H9 (cell line): ENCODE measurements at regions not wholly inside any gene's neighbourhood (a gene's known extent, or its start where the extent isn't known, plus 50 kb on each side); places are given as distances from the start of the nearest gene placed in this dataset.

ENCODE experiments used
- DNase-seq: peaks from one replicate; pipeline ENCODE4 v3.0.0-alpha.2; 2017
- H2AFZ ChIP-seq: one replicate; pipeline ENCODE4 v1.6.1; 2013; ENCODE audit warnings: mild to moderate bottlenecking, low read length, control low read depth, moderate library complexity
- H2AK5ac ChIP-seq: 2 replicates; pipeline ENCODE4 v1.6.1; 2013; ENCODE audit warnings: low read length, control low read depth, mixed read lengths; ENCODE audit not compliant: insufficient read length
- H2BK120ac ChIP-seq: one replicate; pipeline ENCODE4 v1.6.1; 2013; ENCODE audit warnings: low read depth, mild to moderate bottlenecking, low read length, control low read depth, inconsistent platforms; ENCODE audit not compliant: poor library complexity, severe bottlenecking
- H2BK12ac ChIP-seq: 2 replicates; pipeline ENCODE4 v1.6.1; 2013; ENCODE audit warnings: low read length, control low read depth, mixed read lengths, low read depth; ENCODE audit not compliant: insufficient read length
- H2BK15ac ChIP-seq: 2 replicates; pipeline ENCODE4 v1.6.1; 2013; ENCODE audit warnings: low read depth, low read length, control low read depth
- H2BK20ac ChIP-seq: one replicate; pipeline ENCODE4 v1.6.1; 2013; ENCODE audit warnings: low read depth, mild to moderate bottlenecking, low read length, control low read depth, inconsistent platforms; ENCODE audit not compliant: poor library complexity, severe bottlenecking
- H2BK5ac ChIP-seq: 2 replicates; pipeline ENCODE4 v1.6.1; 2013; ENCODE audit warnings: low read length, control low read depth, mixed read lengths; ENCODE audit not compliant: insufficient read length
- H3K14ac ChIP-seq: 2 replicates; pipeline ENCODE4 v1.6.1; 2013; ENCODE audit warnings: low read length, control low read depth; ENCODE audit not compliant: insufficient read depth
- H3K18ac ChIP-seq: 2 replicates; pipeline ENCODE4 v1.6.1; 2013; ENCODE audit warnings: low read depth, mild to moderate bottlenecking, mixed read lengths, low read length, control low read depth; ENCODE audit not compliant: insufficient read length
- H3K23ac ChIP-seq: 2 replicates; pipeline ENCODE4 v1.6.1; 2013; ENCODE audit warnings: low read length, control low read depth, mixed read lengths, low read depth; ENCODE audit not compliant: insufficient read length
- H3K23me2 ChIP-seq: 2 replicates; pipeline ENCODE4 v1.6.1; 2013; ENCODE audit warnings: low read depth, mild to moderate bottlenecking, mixed read lengths, low read length, control low read depth; ENCODE audit not compliant: insufficient read length, poor library complexity, severe bottlenecking
- H3K27ac ChIP-seq: 2 replicates; pipeline ENCODE4 v1.5.1; 2013; ENCODE audit warnings: low read length, control low read depth, mixed read lengths, low read depth; ENCODE audit not compliant: insufficient read length
- H3K27me3 ChIP-seq: 2 replicates; pipeline ENCODE4 v1.6.1; 2013; ENCODE audit warnings: low read length, control low read depth, inconsistent platforms; ENCODE audit not compliant: insufficient read depth
- H3K4ac ChIP-seq: 2 replicates; pipeline ENCODE4 v1.6.1; 2013; ENCODE audit warnings: low read depth, mild to moderate bottlenecking, control low read depth, inconsistent platforms, low read length, moderate library complexity
- H3K4me1 ChIP-seq: 2 replicates; pipeline ENCODE4 v1.6.1; 2013; ENCODE audit warnings: low read length, control low read depth, inconsistent platforms; ENCODE audit not compliant: insufficient read depth
- H3K4me2 ChIP-seq: 2 replicates; pipeline ENCODE4 v1.6.1; 2013; ENCODE audit warnings: low read length, control low read depth, mixed read lengths; ENCODE audit not compliant: insufficient read length, insufficient read depth
- H3K56ac ChIP-seq: 2 replicates; pipeline ENCODE4 v1.6.1; 2013; ENCODE audit warnings: low read depth, mild to moderate bottlenecking, mixed read lengths, low read length, control low read depth; ENCODE audit not compliant: insufficient read length
- H3K79me1 ChIP-seq: 2 replicates; pipeline ENCODE4 v1.6.1; 2013; ENCODE audit warnings: low read depth, mild to moderate bottlenecking, moderate library complexity, low read length, control low read depth, inconsistent platforms; ENCODE audit not compliant: insufficient read depth, poor library complexity, severe bottlenecking
- H3K79me2 ChIP-seq: 2 replicates; pipeline ENCODE4 v1.6.1; 2013; ENCODE audit warnings: low read length, control low read depth, inconsistent platforms; ENCODE audit not compliant: insufficient read depth
- H3K9ac ChIP-seq: 2 replicates; pipeline ENCODE4 v1.6.1; 2013; ENCODE audit warnings: low read length, control low read depth, mixed read lengths; ENCODE audit not compliant: insufficient read length; ENCODE audit errors: extremely low read depth
- H3K9me3 ChIP-seq: one replicate; pipeline ENCODE4 v1.6.1; 2013; ENCODE audit warnings: low read depth, low read length, inconsistent platforms; ENCODE audit not compliant: control insufficient read depth
- H3T11ph ChIP-seq: one replicate; pipeline ENCODE4 v1.6.1; 2013; ENCODE audit warnings: mild to moderate bottlenecking, low read length, control low read depth, inconsistent platforms
- H4K20me1 ChIP-seq: one replicate; pipeline ENCODE4 v1.6.1; 2013; ENCODE audit not compliant: control insufficient read depth, insufficient read length, insufficient read depth
- H4K5ac ChIP-seq: 2 replicates; pipeline ENCODE4 v1.6.1; 2013; ENCODE audit warnings: low read depth, mild to moderate bottlenecking, mixed read lengths, low read length, control low read depth; ENCODE audit not compliant: insufficient read length
- H4K8ac ChIP-seq: replicated peaks from 2 replicates; pipeline ENCODE4 v1.6.1; 2013; ENCODE audit warnings: low read length, control low read depth, mixed read lengths, low read depth; ENCODE audit not compliant: insufficient read length
- H4K91ac ChIP-seq: 2 replicates; pipeline ENCODE4 v1.6.1; 2013; ENCODE audit warnings: low read depth, mild to moderate bottlenecking, moderate library complexity, mixed read lengths, low read length, control low read depth; ENCODE audit not compliant: insufficient read length
- H3K27ac Mint-ChIP-seq, 3 experiments: 2 replicates in 2 of 3; 3 replicates in 1 of 3; pipeline ENCODE4 v1.8.0; 2020 to 2021; ENCODE audit warnings: mixed read lengths in 3 of 3, mild to moderate bottlenecking in 1 of 3, moderate library complexity in 1 of 3
- H3K27me3 Mint-ChIP-seq: 2 replicates; pipeline ENCODE4 v1.8.0; 2021; ENCODE audit warnings: low read depth, mild to moderate bottlenecking, moderate library complexity, mixed read lengths
- H3K36me3 Mint-ChIP-seq, 3 experiments: 2 replicates in 2 of 3; 3 replicates in 1 of 3; pipeline ENCODE4 v1.8.0; 2020 to 2021; ENCODE audit warnings: low read depth in 3 of 3, mixed read lengths in 3 of 3; ENCODE audit not compliant: insufficient read depth in 1 of 3
- H3K4me1 Mint-ChIP-seq, 2 experiments: 2 replicates each; pipeline ENCODE4 v1.8.0; 2020; ENCODE audit warnings: mixed read lengths in 2 of 2
- H3K4me3 Mint-ChIP-seq, 2 experiments: 2 replicates in 1 of 2; 3 replicates in 1 of 2; pipeline ENCODE4 v1.8.0; 2020 to 2021; ENCODE audit warnings: mild to moderate bottlenecking in 2 of 2, mixed read lengths in 2 of 2, moderate library complexity in 1 of 2
- H3K9me3 Mint-ChIP-seq, 2 experiments: 2 replicates in 1 of 2; 3 replicates in 1 of 2; pipeline ENCODE4 v1.8.0; 2020; ENCODE audit warnings: mild to moderate bottlenecking in 2 of 2, mixed read lengths in 2 of 2, moderate library complexity in 1 of 2
- CTCF ChIP-seq: fragments of 200-600 bp; sonication (generic); conservative IDR thresholded peaks from 3 replicates; pipeline ENCODE4 v1.8.0; 2021; ENCODE audit warnings: antibody characterized with exemption, mild to moderate bottlenecking
- WGBS: extraction: QIAGEN DNeasy Blood & Tissue Kit; methylation state at CpG from one replicate; pipeline ENCODE4 v1.1.7; 2013; ENCODE audit warnings: missing lambda C conversion rate, low lambda C conversion rate, mixed read lengths; ENCODE audit not compliant: insufficient read length; ENCODE audit errors: extremely low coverage; 5-methylcytosine and 5-hydroxymethylcytosine counted together

- H2BK15ac ChIP-seq = no peak overlapping the region
- H3K79me2 ChIP-seq = no peaks in the 10 kb centered on the region
- Mint-ChIP-seq H3K4me1 (no peaks in the 10 kb centered on the region), H3K27ac (no peak overlapping the region), H3K4me3 (no peak overlapping the region), H3K9me3 (no peaks in the 10 kb centered on the region), H3K36me3 (no peaks in the 10 kb centered on the region), H3K27me3 (no peaks in the 10 kb centered on the region)
- H3K4me1 ChIP-seq = no peaks in the 10 kb centered on the region
- no peak overlapping the region for H2BK5ac ChIP-seq
- no peaks in the 10 kb centered on the region for H3K9me3 ChIP-seq
- H2BK120ac ChIP-seq = no peak overlapping the region
- H3K27me3 ChIP-seq = no peaks in the 10 kb centered on the region
- H4K91ac ChIP-seq = no peak overlapping the region
- no peak for TF ChIP-seq CTCF
- H3K23me2 ChIP-seq = no peaks in the 10 kb centered on the region
- no peak overlapping the region for H3K56ac ChIP-seq
- no peak overlapping the region for H2BK20ac ChIP-seq
- H3T11ph ChIP-seq = no peak overlapping the region
- no peak overlapping the region for H3K9ac ChIP-seq
- H2AFZ ChIP-seq = no peak overlapping the region
- H3K23ac ChIP-seq = no peak overlapping the region
- H3K27ac ChIP-seq = no peak overlapping the region
- H3K18ac ChIP-seq = no peak overlapping the region
- no peak overlapping the region for H3K4me2 ChIP-seq
- H4K8ac ChIP-seq = no peak overlapping the region
- H3K14ac ChIP-seq = no peak overlapping the region
- WGBS = no CpG with 5 or more reads among the region's 3 CpGs
- no peak overlapping the region for H2AK5ac ChIP-seq
- no peaks in the 10 kb centered on the region for H3K79me1 ChIP-seq
- H2BK12ac ChIP-seq = no peak overlapping the region
- no peaks in the 10 kb centered on the region for H4K20me1 ChIP-seq
- no peak overlapping the region for H3K4ac ChIP-seq
- no peak overlapping the region for H4K5ac ChIP-seq
- DNase-seq = no peak
Observed at GRCh38 chr5:164038128-164038783, 532.8 kb downstream of the MAT2B start.
